ENCODE measurements at regions not wholly inside any gene's neighbourhood (a gene's known extent, or its start where the extent isn't known, plus 50 kb on each side); places are given as distances from the start of the nearest gene placed in this dataset.

DNA sequence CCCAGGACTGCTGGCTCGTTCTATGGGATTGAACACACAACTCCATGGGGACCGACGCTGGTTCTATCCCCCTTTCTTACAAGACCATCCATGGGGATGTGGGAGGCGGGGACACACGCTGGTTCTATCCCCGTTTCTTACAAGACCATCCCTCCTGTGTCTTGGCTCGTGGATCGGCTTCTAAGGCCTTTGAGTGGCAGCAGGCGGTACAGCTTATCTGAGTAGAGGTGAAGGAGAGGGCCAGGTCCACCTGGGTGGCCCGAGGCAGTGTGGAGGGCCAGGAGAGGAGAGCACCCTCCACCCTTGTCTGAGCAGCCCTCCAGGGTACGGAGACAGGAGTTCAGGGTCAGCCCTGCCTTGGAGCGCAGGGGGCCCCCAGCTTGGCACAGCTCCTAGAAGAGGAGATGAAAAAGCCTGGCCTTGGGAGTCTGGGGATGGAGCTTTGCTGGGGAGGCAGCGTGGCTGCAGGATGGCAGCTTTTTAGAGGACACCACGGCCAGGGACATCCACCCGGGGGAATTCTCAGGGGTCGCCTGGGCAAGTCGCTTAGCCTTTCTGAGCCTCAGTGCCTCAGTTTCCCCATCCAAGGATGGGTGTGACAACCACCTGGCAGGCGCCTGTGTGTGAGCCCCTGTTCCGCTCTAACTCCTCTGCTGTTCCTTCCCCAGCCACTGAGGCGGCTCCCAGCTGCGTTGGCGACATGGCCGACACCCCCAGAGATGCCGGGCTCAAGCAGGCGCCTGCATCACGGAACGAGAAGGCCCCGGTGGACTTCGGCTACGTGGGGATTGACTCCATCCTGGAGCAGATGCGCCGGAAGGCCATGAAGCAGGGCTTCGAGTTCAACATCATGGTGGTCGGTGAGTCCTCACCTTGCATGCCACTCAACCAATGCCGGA, 341.0 kb downstream of the SEC14L1 start:
- no peak overlapping the region for H3K27ac ChIP-seq (ENCODE audit: low read depth in 1 of 2, low read length in 2 of 2)
- H3K4me3 ChIP-seq (ENCODE audit: low read depth in 1 of 3, low read length in 3 of 3), result no peak overlapping the region
- TF ChIP-seq, protein P1, sequence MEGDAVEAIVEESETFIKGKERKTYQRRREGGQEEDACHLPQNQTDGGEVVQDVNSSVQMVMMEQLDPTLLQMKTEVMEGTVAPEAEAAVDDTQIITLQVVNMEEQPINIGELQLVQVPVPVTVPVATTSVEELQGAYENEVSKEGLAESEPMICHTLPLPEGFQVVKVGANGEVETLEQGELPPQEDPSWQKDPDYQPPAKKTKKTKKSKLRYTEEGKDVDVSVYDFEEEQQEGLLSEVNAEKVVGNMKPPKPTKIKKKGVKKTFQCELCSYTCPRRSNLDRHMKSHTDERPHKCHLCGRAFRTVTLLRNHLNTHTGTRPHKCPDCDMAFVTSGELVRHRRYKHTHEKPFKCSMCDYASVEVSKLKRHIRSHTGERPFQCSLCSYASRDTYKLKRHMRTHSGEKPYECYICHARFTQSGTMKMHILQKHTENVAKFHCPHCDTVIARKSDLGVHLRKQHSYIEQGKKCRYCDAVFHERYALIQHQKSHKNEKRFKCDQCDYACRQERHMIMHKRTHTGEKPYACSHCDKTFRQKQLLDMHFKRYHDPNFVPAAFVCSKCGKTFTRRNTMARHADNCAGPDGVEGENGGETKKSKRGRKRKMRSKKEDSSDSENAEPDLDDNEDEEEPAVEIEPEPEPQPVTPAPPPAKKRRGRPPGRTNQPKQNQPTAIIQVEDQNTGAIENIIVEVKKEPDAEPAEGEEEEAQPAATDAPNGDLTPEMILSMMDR (IDR thresholded peaks at IDR 0.05; ENCODE audit: low read depth, low read length, missing input control), result no peak
- TF ChIP-seq TAF1 (conservative IDR thresholded peaks at IDR 0.05), result no peak
- TF ChIP-seq, protein P2, sequence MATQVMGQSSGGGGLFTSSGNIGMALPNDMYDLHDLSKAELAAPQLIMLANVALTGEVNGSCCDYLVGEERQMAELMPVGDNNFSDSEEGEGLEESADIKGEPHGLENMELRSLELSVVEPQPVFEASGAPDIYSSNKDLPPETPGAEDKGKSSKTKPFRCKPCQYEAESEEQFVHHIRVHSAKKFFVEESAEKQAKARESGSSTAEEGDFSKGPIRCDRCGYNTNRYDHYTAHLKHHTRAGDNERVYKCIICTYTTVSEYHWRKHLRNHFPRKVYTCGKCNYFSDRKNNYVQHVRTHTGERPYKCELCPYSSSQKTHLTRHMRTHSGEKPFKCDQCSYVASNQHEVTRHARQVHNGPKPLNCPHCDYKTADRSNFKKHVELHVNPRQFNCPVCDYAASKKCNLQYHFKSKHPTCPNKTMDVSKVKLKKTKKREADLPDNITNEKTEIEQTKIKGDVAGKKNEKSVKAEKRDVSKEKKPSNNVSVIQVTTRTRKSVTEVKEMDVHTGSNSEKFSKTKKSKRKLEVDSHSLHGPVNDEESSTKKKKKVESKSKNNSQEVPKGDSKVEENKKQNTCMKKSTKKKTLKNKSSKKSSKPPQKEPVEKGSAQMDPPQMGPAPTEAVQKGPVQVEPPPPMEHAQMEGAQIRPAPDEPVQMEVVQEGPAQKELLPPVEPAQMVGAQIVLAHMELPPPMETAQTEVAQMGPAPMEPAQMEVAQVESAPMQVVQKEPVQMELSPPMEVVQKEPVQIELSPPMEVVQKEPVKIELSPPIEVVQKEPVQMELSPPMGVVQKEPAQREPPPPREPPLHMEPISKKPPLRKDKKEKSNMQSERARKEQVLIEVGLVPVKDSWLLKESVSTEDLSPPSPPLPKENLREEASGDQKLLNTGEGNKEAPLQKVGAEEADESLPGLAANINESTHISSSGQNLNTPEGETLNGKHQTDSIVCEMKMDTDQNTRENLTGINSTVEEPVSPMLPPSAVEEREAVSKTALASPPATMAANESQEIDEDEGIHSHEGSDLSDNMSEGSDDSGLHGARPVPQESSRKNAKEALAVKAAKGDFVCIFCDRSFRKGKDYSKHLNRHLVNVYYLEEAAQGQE (IDR thresholded peaks at IDR 0.05), result no peak
- no peak for TF ChIP-seq GABPA (IDR thresholded peaks at IDR 0.05 in 1 of 2, conservative IDR thresholded peaks at IDR 0.05 in 1 of 2)
- no peak for TF ChIP-seq RAD21 (IDR thresholded peaks at IDR 0.05)
- TF ChIP-seq YY1 (IDR thresholded peaks at IDR 0.05), result no peak
- TF ChIP-seq, protein P3, sequence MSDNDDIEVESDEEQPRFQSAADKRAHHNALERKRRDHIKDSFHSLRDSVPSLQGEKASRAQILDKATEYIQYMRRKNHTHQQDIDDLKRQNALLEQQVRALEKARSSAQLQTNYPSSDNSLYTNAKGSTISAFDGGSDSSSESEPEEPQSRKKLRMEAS (IDR thresholded peaks at IDR 0.05), result no peak
- TF ChIP-seq, protein P4, sequence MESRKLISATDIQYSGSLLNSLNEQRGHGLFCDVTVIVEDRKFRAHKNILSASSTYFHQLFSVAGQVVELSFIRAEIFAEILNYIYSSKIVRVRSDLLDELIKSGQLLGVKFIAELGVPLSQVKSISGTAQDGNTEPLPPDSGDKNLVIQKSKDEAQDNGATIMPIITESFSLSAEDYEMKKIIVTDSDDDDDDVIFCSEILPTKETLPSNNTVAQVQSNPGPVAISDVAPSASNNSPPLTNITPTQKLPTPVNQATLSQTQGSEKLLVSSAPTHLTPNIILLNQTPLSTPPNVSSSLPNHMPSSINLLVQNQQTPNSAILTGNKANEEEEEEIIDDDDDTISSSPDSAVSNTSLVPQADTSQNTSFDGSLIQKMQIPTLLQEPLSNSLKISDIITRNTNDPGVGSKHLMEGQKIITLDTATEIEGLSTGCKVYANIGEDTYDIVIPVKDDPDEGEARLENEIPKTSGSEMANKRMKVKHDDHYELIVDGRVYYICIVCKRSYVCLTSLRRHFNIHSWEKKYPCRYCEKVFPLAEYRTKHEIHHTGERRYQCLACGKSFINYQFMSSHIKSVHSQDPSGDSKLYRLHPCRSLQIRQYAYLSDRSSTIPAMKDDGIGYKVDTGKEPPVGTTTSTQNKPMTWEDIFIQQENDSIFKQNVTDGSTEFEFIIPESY (IDR thresholded peaks at IDR 0.05), result no peak
- TF ChIP-seq JUND (IDR thresholded peaks at IDR 0.05), result no peak
- no peak for TF ChIP-seq FOXA1 (IDR thresholded peaks at IDR 0.05)
- TF ChIP-seq, protein P5, sequence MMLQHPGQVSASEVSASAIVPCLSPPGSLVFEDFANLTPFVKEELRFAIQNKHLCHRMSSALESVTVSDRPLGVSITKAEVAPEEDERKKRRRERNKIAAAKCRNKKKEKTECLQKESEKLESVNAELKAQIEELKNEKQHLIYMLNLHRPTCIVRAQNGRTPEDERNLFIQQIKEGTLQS (IDR thresholded peaks at IDR 0.05), result no peak
- no peak overlapping the region for H3K9ac ChIP-seq (ENCODE audit: low read depth in 1 of 2, low read length in 2 of 2)
- WGBS, result 94% methylated on average over 35 of the region's 35 CpGs
- peaks cover 5 to 26% (median 13%) of the 10 kb centered on the region in 4 donors for H3K4me1 ChIP-seq (ENCODE audit: control insufficient read depth in 4 of 4, insufficient read depth in 4 of 4, low read length in 3 of 4)
- H3K27me3 ChIP-seq (ENCODE audit: control insufficient read depth in 4 of 4, insufficient read depth in 4 of 4, low read length in 3 of 4), result no peaks in the 10 kb centered on the region
- no peak for DNase-seq (ENCODE audit: low spot score)
- peaks cover 8 to 21% (median 12%) of the 10 kb centered on the region in 4 donors for H3K36me3 ChIP-seq (ENCODE audit: control insufficient read depth in 4 of 4, insufficient read depth in 3 of 4, low read depth in 1 of 4, low read length in 3 of 4)
- H3K9me3 ChIP-seq (ENCODE audit: control insufficient read depth in 4 of 4, low read length in 3 of 4), result no peaks in the 10 kb centered on the region

All from liver (tissue), 8 donors.